ENCODE measurements at regions not wholly inside any gene's neighbourhood (a gene's known extent, or its start where the extent isn't known, plus 50 kb on each side); places are given as distances from the start of the nearest gene placed in this dataset.

- WGBS, 2 donors, result 38 to 43% methylated on average over 6 to 11 of the region's 11 CpGs
- peaks cover 0 to 14% (median 8%) of the 10 kb centered on the region in 3 donors for H3K4me1 ChIP-seq
- TF ChIP-seq POLR2A (IDR thresholded peaks at IDR 0.05) (no peak), CTCF (IDR thresholded peaks at IDR 0.05) (no peak)
- H3K27me3 ChIP-seq, result no peaks in the 10 kb centered on the region
- DNase-seq, result no peak
- no peak overlapping the region for H3K4me3 ChIP-seq
- intact Hi-C loops (cut with DNase I), result no loop called here
- H3K36me3 ChIP-seq, result no peaks in the 10 kb centered on the region
- H3K27ac ChIP-seq, result peak overlapping the region in 1 of 4 donors; percentile 34
- H3K9me3 ChIP-seq, result no peaks in the 10 kb centered on the region
These were observed 201.2 kb upstream of the E2F8 start for GRCh38 chr11:19441752-19442553.

GRCh38 chr11:19441288-19441687 lies 200.5 kb upstream of the E2F8 start:
- H3K9me3 ChIP-seq, result no peaks in the 10 kb centered on the region
- H3K36me3 ChIP-seq, result no peaks in the 10 kb centered on the region
- no peak overlapping the region for H3K27ac ChIP-seq
- TF ChIP-seq CTCF (IDR thresholded peaks at IDR 0.05), result no peak
- 80 to 85% methylated on average over 3 of the region's 3 CpGs for WGBS, 2 donors
- H3K4me3 ChIP-seq, result no peak overlapping the region
- peaks cover 0 to 10% (median 8%) of the 10 kb centered on the region in 3 donors for H3K4me1 ChIP-seq
- no peaks in the 10 kb centered on the region for H3K27me3 ChIP-seq
- no peak for DNase-seq
- intact Hi-C loops (cut with DNase I), result no loop called here

GRCh38 chr11:19437760-19438159 lies 197.0 kb upstream of the E2F8 start:
- Histone ChIP-seq H3K4me3 (no peak overlapping the region), H3K4me1 (peaks cover 0 to 10% (median 8%) of the 10 kb centered on the region in 3 donors), H3K27ac (no peak overlapping the region), H3K36me3 (no peaks in the 10 kb centered on the region), H3K27me3 (no peaks in the 10 kb centered on the region), H3K9me3 (no peaks in the 10 kb centered on the region)
- WGBS, 2 donors, result 29 to 38% methylated on average over 1 of the region's 1 CpG
- intact Hi-C loops (cut with DNase I), result no loop called here
- no peak for DNase-seq
- TF ChIP-seq CTCF (IDR thresholded peaks at IDR 0.05) (no peak), POLR2A (IDR thresholded peaks at IDR 0.05) (no peak)

GRCh38 chr11:19436932-19437331 lies 196.2 kb upstream of the E2F8 start:
- peaks cover 0 to 5% (median 4%) of the 10 kb centered on the region in 3 donors for H3K4me1 ChIP-seq
- no peaks in the 10 kb centered on the region for H3K36me3 ChIP-seq
- no peaks in the 10 kb centered on the region for H3K9me3 ChIP-seq
- no peak overlapping the region for H3K4me3 ChIP-seq
- no peak for DNase-seq
- intact Hi-C loops (cut with DNase I), result no loop called here
- H3K27ac ChIP-seq, result no peak overlapping the region
- TF ChIP-seq CTCF (IDR thresholded peaks at IDR 0.05) (no peak), POLR2A (IDR thresholded peaks at IDR 0.05) (no peak)
- H3K27me3 ChIP-seq, result no peaks in the 10 kb centered on the region

DNA sequence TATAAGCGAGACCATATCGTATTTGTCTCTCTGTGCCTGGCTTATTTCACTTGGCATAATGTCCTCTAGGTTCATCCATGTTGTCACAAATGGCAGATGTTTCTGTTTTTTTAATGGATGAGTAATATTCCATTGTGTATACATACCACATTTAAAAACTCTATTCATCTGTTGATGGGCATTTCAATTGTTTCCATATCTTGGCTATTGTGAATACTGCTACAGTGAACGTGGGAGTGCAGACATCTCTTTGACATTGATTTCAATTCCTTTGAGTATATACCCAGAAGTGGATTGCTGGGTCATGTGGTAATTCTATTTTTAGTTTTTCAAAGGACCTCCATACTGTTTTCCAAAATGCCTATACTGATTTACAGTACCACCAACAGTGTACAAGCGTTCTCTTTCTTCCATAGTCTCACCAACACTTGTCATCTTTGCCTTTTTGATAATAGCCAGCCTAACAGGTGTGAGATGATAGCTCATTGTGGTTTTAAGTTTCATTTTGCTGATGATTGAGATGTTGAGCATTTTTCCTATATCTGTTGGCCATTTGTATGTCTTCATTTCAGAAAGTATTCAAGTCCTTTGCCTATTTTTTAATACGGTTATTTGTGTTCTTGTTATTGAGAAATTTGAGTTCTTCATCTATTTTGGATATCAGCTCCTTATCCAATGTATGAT lies 194.7 kb upstream of the E2F8 start:
- intact Hi-C loops (cut with DNase I), result no loop called here
- Histone ChIP-seq H3K9me3 (no peaks in the 10 kb centered on the region), H3K27ac (no peak overlapping the region), H3K4me3 (no peak overlapping the region), H3K27me3 (peaks cover 0 to 11% (median 0%) of the 10 kb centered on the region in 4 donors), H3K4me1 (no peaks in the 10 kb centered on the region), H3K36me3 (no peaks in the 10 kb centered on the region)
- WGBS, 2 donors, result 80 to 83% methylated on average over 5 of the region's 5 CpGs
- TF ChIP-seq CTCF (IDR thresholded peaks at IDR 0.05) (no peak), POLR2A (IDR thresholded peaks at IDR 0.05) (no peak)
- no peak for DNase-seq

Measured in esophagus squamous epithelium (tissue), 5 donors.